Endothelial cell of umbilical vein (primary cell): ENCODE measurements at regions not wholly inside any gene's neighbourhood (a gene's known extent, or its start where the extent isn't known, plus 50 kb on each side); places are given as distances from the start of the nearest gene placed in this dataset.

Source experiments
- BruUV-seq: library from RNA; stranded (reverse); fragments of 400-500 nt; replicated peaks from 2 replicates; lab custom pipeline; 2021; lab: Mats Ljungman, UMichigan
- CTCF ChIA-PET: fragments of 300-600, 350-600 bp; sonication (Branson Sonifier 250); formaldehyde crosslinking; loops from one replicate; lab custom pipeline; 2021; ENCODE audit warnings: antibody characterized with exemption, inconsistent platforms; lab: Charles Lee
- POLR2A ChIA-PET: fragments of 300-600, 350-600 bp; sonication (Branson Sonifier 250); formaldehyde crosslinking; loops from one replicate; lab custom pipeline; 2021; ENCODE audit warnings: antibody characterized with exemption, inconsistent platforms; lab: Charles Lee
- DNase-seq: peaks from one replicate; pipeline ENCODE4 v3.0.0-alpha.2; 2011; ENCODE audit warnings: low read depth, low spot score
- FAIRE-seq: peaks from 2 replicates; lab custom pipeline; 2011; peaks lifted over from hg19 to GRCh38; lab: Jason Lieb, UNC
- H2AFZ ChIP-seq: 2 replicates; pipeline ENCODE4 v1.6.0; 2012; ENCODE audit warnings: low read depth, low read length, control low read depth, inconsistent platforms
- H3K27ac ChIP-seq: 2 replicates; pipeline ENCODE4 v1.5.1; 2011; ENCODE audit warnings: low read depth, mild to moderate bottlenecking, control low read depth, low read length, moderate library complexity; ENCODE audit not compliant: insufficient read depth
- H3K27me3 ChIP-seq, 2 experiments: 2 replicates each; pipeline versions ENCODE4 v1.6.0 to v1.6.1; 2011; ENCODE audit warnings: low read length in 2 of 2, mixed read lengths in 1 of 2; ENCODE audit not compliant: control insufficient read depth in 2 of 2, insufficient read depth in 2 of 2
- H3K36me3 ChIP-seq, 2 experiments: 2 replicates in 1 of 2; 3 replicates in 1 of 2; pipeline ENCODE4 v1.5.1; 2011; ENCODE audit warnings: low read length in 2 of 2, mild to moderate bottlenecking in 1 of 2, moderate library complexity in 1 of 2; ENCODE audit not compliant: control insufficient read depth in 2 of 2, insufficient read depth in 2 of 2; ENCODE audit errors: extremely low read depth in 1 of 2
- H3K4me1 ChIP-seq: 3 replicates; pipeline ENCODE4 v1.5.1; 2011; ENCODE audit warnings: mild to moderate bottlenecking, low read length; ENCODE audit not compliant: control insufficient read depth, insufficient read depth; ENCODE audit errors: extremely low read depth
- H3K4me2 ChIP-seq: 2 replicates; pipeline ENCODE4 v1.6.1; 2011; ENCODE audit warnings: low read length, control low read depth, mixed read lengths; ENCODE audit not compliant: insufficient read depth
- H3K4me3 ChIP-seq, 3 experiments: fragments of 200-600 bp in 1 of 3; sonication (generic), shearing (Covaris generic) in 1 of 3; replicated peaks in 1 of 3; 2 replicates each; pipeline ENCODE4 v1.5.1; 2011 to 2016; ENCODE audit warnings: control low read depth in 3 of 3, low read length in 3 of 3, mild to moderate bottlenecking in 2 of 3, inconsistent platforms in 1 of 3, low read depth in 1 of 3, moderate library complexity in 1 of 3; ENCODE audit not compliant: insufficient read depth in 1 of 3
- H3K79me2 ChIP-seq: 2 replicates; pipeline ENCODE4 v1.6.0; 2012; ENCODE audit warnings: low read length, inconsistent platforms; ENCODE audit not compliant: control insufficient read depth, insufficient read depth
- H3K9ac ChIP-seq: replicated peaks from 2 replicates; pipeline ENCODE3; 2011; ENCODE audit warnings: low read length, control low read depth; ENCODE audit not compliant: insufficient read depth; ENCODE audit errors: extremely low read depth
- H3K9me1 ChIP-seq: replicated peaks from 3 replicates; pipeline ENCODE4 v1.6.0; 2011; ENCODE audit warnings: mild to moderate bottlenecking, low read length; ENCODE audit not compliant: control insufficient read depth, insufficient read depth; ENCODE audit errors: extremely low read depth
- H3K9me3 ChIP-seq: replicated peaks from 2 replicates; pipeline ENCODE4 v1.5.1; 2012; ENCODE audit warnings: low read length, inconsistent platforms; ENCODE audit not compliant: control insufficient read depth, insufficient read depth
- H4K20me1 ChIP-seq: replicated peaks from 2 replicates; pipeline ENCODE3; 2011; ENCODE audit warnings: mild to moderate bottlenecking, low read length; ENCODE audit not compliant: control insufficient read depth, insufficient read depth; ENCODE audit errors: extremely low read depth
- EZH2 ChIP-seq: IDR thresholded peaks from 2 replicates; pipeline ENCODE4 v1.6.1; 2012; ENCODE audit warnings: borderline replicate concordance, low read depth, mild to moderate bottlenecking, moderate library complexity, low read length, inconsistent platforms; ENCODE audit not compliant: severe bottlenecking
- GATA2 ChIP-seq: IDR thresholded peaks from 2 replicates; pipeline ENCODE4 v1.7.0; 2011; ENCODE audit warnings: low read depth, mild to moderate bottlenecking, moderate library complexity, mixed read lengths, low read length; ENCODE audit not compliant: insufficient read length, insufficient read depth
- JUN ChIP-seq: IDR thresholded peaks from 2 replicates; pipeline ENCODE4 v1.6.1; 2011; ENCODE audit warnings: borderline replicate concordance, low read depth; ENCODE audit not compliant: insufficient read length, insufficient read depth
- MYC ChIP-seq: IDR thresholded peaks from one replicate; pipeline ENCODE4 v1.6.1; 2011; ENCODE audit warnings: mild to moderate bottlenecking, low read depth, low read length
- POLR2AphosphoS5 ChIP-seq: IDR thresholded peaks from 2 replicates; pipeline ENCODE4 v1.6.1; 2012; ENCODE audit warnings: low read depth, mild to moderate bottlenecking, control low read depth, low read length, moderate library complexity; ENCODE audit not compliant: insufficient read depth
- dilution Hi-C: fragments of 300-500 bp; cut with MboI; formaldehyde crosslinking; loops from one replicate; pipeline ENCODE4 v1.15.0; 2019; ENCODE audit warnings: low sequenced_read_pairs; ENCODE audit not compliant: extremely low pct_ligation_motif_present
- intact Hi-C: fragments of 100-400 bp; cut with micrococcal nuclease; formaldehyde crosslinking; loops from one replicate; pipeline ENCODE4 v1.10.0; 2022
- TF ChIP-seq, protein P1 (sequence below): IDR thresholded peaks from 2 replicates; pipeline ENCODE4 v1.6.1; 2011; ENCODE audit not compliant: insufficient read depth, insufficient read length
- TF ChIP-seq, protein P2 (sequence below), 2 donors: IDR thresholded peaks; 1 replicate in 1 of 2; 2 replicates in 1 of 2; pipeline ENCODE4 v1.5.1; 2011; ENCODE audit warnings: low read length in 2 of 2, mild to moderate bottlenecking in 2 of 2, moderate library complexity in 2 of 2, control low read depth in 1 of 2, inconsistent platforms in 1 of 2, low read depth in 1 of 2; ENCODE audit not compliant: insufficient read depth in 1 of 2; ENCODE audit errors: extremely low read depth in 1 of 2

DNA sequence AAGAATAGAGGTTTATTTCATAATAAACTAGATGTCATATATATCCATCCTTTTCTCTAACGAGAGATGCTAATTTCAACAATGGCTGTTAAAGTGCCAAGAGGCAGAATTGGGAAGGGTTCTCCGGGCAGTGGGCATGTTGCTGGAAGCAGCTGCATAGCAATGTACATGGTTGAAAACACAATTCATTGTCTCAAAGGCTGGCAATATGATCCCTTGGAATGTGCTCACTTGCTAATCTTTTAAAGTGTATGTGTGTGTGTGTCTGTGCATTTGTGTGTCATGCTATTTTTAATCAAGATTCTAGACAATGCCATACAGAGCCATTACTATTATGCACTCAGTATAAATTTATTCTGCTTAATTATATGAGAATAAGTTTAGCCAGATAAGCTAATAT lies 1020.3 kb downstream of the NAALADL2 start:
- Histone ChIP-seq H3K4me3 (no peak overlapping the region), H4K20me1 (no peaks in the 10 kb centered on the region), H3K9me3 (no peaks in the 10 kb centered on the region), H3K79me2 (no peaks in the 10 kb centered on the region), H3K9me1 (no peaks in the 10 kb centered on the region), H3K27ac (no peak overlapping the region), H3K9ac (no peak overlapping the region), H3K4me1 (no peaks in the 10 kb centered on the region), H3K27me3 (no peaks in the 10 kb centered on the region), H2AFZ (no peak overlapping the region), H3K36me3 (no peaks in the 10 kb centered on the region), H3K4me2 (no peak overlapping the region)
- TF ChIP-seq EZH2 = no peak
- TF ChIP-seq, protein P1, sequence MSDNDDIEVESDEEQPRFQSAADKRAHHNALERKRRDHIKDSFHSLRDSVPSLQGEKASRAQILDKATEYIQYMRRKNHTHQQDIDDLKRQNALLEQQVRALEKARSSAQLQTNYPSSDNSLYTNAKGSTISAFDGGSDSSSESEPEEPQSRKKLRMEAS = no peak
- no peak for TF ChIP-seq GATA2
- no peak for TF ChIP-seq JUN
- TF ChIP-seq, protein P2, sequence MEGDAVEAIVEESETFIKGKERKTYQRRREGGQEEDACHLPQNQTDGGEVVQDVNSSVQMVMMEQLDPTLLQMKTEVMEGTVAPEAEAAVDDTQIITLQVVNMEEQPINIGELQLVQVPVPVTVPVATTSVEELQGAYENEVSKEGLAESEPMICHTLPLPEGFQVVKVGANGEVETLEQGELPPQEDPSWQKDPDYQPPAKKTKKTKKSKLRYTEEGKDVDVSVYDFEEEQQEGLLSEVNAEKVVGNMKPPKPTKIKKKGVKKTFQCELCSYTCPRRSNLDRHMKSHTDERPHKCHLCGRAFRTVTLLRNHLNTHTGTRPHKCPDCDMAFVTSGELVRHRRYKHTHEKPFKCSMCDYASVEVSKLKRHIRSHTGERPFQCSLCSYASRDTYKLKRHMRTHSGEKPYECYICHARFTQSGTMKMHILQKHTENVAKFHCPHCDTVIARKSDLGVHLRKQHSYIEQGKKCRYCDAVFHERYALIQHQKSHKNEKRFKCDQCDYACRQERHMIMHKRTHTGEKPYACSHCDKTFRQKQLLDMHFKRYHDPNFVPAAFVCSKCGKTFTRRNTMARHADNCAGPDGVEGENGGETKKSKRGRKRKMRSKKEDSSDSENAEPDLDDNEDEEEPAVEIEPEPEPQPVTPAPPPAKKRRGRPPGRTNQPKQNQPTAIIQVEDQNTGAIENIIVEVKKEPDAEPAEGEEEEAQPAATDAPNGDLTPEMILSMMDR (IDR thresholded peaks at IDR 0.05; ENCODE audit: extremely low read depth in 1 of 2, insufficient read depth in 1 of 2, low read depth in 1 of 2, low read length in 2 of 2) = no peak
- TF ChIP-seq MYC = no peak
- no peak for TF ChIP-seq POLR2AphosphoS5
- DNase-seq (no peak), FAIRE-seq (no peak)
- ChIA-PET POLR2A (no interaction called here), CTCF (no interaction called here)
- no TSS peak for BruUV-seq
- intact Hi-C loops (no loop called here), dilution Hi-C loops (no loop called here)
